ENCODE measurements at regions not wholly inside any gene's neighbourhood (a gene's known extent, or its start where the extent isn't known, plus 50 kb on each side); places are given as distances from the start of the nearest gene placed in this dataset.

- TF ChIP-seq POLR2A (IDR thresholded peaks at IDR 0.05) (no peak), EP300 (IDR thresholded peaks at IDR 0.05) (no peak)
- TF ChIP-seq, protein P1, sequence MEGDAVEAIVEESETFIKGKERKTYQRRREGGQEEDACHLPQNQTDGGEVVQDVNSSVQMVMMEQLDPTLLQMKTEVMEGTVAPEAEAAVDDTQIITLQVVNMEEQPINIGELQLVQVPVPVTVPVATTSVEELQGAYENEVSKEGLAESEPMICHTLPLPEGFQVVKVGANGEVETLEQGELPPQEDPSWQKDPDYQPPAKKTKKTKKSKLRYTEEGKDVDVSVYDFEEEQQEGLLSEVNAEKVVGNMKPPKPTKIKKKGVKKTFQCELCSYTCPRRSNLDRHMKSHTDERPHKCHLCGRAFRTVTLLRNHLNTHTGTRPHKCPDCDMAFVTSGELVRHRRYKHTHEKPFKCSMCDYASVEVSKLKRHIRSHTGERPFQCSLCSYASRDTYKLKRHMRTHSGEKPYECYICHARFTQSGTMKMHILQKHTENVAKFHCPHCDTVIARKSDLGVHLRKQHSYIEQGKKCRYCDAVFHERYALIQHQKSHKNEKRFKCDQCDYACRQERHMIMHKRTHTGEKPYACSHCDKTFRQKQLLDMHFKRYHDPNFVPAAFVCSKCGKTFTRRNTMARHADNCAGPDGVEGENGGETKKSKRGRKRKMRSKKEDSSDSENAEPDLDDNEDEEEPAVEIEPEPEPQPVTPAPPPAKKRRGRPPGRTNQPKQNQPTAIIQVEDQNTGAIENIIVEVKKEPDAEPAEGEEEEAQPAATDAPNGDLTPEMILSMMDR (IDR thresholded peaks at IDR 0.05), result no peak
Measured at GRCh38 chr10:16232441-16232840, 204.4 kb upstream of the PTER start.

All from ovary (tissue), 3 donors.